CD4-positive, alpha-beta T cell treated with Interleukin-17A for 1 hour (primary cell): ENCODE measurements at regions not wholly inside any gene's neighbourhood (a gene's known extent, or its start where the extent isn't known, plus 50 kb on each side); places are given as distances from the start of the nearest gene placed in this dataset.
"Not testable (repeated sequence)": the region's sequence is repeated elsewhere in the genome, so short reads cannot be mapped to it uniquely, and the experiment has no call there.

ENCODE experiments used
- DNase-seq: peaks from one replicate; pipeline ENCODE4 v3.0.0-alpha.2; 2020

DNA sequence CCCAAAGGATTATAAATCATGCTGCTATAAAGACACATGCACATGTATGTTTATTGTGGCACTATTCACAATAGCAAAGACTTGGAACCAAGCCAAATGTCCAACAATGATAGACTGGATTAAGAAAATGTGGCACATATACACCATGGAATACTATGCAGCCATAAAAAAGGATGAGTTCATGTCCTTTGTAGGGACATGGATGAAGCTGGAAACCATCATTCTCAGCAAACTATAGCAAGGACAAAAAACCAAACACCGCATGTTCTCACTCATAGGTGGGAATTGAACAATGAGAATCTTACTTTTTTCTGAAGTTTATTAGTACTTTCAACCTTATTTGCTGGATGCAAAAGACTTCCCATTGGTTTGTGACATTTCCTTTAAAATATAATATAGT, 101.0 kb upstream of the TBX18 start:
- DNase-seq = not testable (repeated sequence)

GRCh38 chr6:84862843-84863242, 98.4 kb upstream of the TBX18 start:
- no peak for DNase-seq

- DNase-seq = no peak
Observed at GRCh38 chr6:84860920-84861319, 96.5 kb upstream of the TBX18 start.

DNA sequence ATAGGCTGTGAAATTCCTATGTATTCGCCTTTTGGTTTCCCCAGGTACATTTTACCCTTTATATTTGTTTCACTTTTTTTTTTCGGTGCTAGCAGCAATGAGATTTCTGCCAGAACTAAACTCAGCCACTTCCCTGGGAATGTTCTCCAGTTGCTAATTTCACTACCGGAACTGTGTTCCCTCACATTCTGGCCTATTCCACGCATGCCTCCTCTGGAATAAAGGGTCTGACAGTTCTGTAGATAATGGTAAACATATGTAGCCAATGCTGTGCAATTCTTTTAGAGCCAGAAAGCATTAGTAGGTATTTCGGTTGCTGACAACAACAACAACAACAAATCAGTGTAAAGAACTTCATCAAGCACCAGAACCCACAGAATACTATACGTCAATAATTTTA, 96.1 kb upstream of the TBX18 start:
- DNase-seq = no peak

DNA sequence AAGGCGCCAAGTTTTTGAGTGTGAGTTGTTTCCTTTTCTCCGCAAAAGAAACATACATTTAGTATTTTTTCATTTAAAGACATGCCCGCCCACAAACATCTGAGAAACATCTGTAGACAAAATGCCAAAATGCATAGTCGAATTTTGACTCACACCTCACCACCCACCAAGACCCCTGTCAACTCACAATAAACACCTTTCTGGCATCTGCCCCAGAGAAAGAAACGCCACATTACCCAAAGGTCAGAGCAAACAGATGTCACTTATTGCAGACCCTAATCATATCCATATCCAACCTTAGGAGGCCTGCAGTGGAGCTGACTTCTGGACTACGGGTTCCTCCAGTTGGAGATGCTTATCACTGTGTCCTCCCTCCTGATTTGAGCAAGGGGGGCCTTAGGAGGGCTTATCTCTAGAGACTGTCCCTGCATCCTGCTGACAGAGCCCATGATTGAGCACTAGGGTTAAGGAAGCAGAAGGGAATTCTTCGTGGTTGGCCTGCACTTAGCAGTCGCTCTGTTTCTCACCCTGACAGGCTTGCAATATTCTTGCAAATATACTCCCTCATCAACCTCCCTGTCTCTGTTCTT, 90.5 kb upstream of the TBX18 start:
- DNase-seq = no peak

GRCh38 chr6:84853901-84854300, 89.5 kb upstream of the TBX18 start:
- DNase-seq = no peak

- no peak for DNase-seq
Observed at GRCh38 chr6:84848960-84849359, 84.6 kb upstream of the TBX18 start.

GRCh38 chr6:84847390-84848160, 83.2 kb upstream of the TBX18 start:
- no peak for DNase-seq

DNA sequence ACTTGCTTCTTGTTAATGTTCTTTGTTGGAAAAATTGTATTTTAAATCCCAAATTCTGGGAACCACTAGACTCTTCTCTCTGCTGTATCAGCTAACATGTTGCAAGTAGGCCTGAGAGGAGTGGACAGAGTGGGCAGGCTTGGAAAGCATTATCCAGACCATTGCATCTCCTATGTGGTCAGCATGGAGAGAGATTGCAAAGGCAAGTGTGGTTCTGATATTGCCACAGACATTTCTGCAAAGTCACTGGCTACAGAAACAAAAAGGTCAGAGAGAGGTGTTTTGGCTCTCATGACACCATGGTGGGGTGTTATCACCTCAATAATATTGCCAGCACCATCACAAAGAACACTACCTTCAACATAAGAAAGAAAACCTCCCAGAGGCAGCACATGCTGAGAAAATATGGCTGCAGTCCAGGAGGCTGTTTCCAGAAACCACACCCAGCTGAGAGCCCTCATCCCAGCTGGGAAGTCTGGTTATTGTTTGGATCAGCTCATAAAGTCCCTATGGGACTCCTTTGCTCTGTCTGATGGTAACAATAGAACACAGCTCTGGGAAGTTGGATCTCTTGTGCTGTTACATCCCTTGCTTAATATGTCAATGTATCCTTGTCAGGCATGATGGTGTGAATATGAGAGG, 78.2 kb upstream of the TBX18 start:
- DNase-seq = no peak

DNA sequence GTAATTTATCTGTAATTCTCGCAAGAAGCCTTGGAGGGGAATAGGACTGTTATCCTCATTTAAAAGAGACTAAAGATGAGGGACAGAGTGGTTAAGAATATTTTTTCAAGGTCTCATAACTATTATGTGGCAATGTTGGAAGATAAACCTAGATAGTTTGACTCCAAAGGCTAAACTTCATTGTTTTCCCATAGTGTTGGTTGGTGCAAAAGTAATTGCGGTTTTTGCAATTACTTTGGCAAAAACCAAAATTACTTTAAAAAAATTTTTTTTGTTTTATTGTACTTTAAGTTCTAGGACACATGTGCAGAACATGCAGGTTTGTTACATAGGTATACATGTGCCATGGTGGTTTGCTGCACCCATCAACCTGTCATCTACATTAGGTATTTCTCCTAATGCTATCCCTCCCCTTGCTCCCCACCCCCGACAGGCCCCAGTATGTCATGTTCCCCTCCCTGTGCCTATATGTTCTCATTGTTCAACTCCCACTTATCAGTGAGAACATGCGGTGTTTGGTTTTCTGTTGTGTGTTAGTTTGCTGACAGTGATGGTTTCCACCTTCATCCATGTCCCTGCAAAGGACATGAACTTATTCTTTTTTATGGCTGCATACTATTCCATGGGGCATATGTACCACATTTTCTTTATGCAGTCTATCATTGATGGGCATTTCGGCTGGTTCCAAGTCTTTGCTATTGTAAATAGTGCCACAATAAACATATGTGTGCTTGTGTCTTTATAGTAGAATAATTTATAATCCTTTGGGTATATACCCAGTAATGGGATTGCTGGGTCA, 72.9 kb upstream of the TBX18 start:
- not testable (repeated sequence) for DNase-seq

DNA sequence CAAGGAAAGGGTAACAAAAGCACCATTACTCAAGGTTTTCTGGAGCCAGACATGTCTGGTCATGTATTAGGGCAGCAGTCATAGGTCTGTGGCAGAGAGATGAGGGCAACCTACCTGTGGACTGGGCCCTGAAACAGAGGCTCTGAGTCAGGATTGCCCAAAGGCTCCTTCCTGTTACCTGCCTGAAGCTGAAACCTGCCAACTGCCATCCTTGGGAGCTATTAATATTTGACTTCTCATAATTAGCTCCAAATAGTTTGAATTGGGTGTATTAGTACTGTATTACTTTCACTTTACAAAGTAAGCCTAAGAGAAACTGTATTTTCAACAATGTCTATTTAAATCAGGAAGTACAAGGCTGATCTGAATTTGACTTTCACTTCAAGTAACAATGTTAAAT, 72.0 kb upstream of the TBX18 start:
- no peak for DNase-seq

GRCh38 chr6:84835340-84835739, 70.9 kb upstream of the TBX18 start:
- DNase-seq = no peak

DNA sequence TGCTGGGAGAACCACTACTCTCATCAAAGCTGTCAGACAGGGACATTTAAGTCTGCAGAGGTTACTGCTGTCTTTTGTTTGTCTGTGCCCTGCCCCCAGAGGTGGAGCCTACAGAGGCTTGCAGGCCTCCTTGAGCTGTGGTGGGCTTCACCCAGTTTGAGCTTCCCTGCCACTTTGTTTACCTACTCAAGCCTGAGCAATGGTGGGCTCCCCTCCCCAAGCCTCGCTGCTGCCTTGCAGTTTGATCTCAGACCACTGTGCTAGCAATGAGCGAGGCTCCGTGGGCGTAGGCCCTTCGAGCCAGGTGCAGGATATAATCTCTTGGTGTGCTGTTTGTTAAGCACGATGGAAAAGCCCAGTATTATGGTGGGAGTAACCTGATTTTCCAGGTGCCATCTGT, 67.5 kb upstream of the TBX18 start:
- not testable (repeated sequence) for DNase-seq

GRCh38 chr6:84825461-84825860, 61.1 kb upstream of the TBX18 start:
- no peak for DNase-seq

DNA sequence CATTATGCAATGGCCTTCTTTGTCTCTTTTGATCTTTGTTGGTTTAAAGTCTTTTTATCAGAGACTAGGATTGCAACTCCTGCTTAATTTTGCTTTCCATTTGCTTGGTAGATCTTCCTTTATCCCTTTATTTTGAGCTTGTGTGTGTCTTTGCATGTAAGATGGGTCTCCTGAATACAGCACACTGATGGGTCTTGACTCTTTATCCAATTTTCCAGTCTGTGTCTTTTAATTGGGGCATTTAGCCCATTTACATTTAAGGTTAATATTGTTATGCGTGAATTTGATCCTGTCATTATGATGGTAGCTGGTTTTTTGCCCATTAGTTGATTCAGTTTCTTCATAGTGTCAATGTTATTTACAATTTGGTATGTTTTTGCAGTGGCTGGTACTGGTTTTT, 56.9 kb upstream of the TBX18 start:
- DNase-seq = not testable (repeated sequence)

- DNase-seq = no peak
Observed at GRCh38 chr6:84816741-84817140, 52.3 kb upstream of the TBX18 start.

DNA sequence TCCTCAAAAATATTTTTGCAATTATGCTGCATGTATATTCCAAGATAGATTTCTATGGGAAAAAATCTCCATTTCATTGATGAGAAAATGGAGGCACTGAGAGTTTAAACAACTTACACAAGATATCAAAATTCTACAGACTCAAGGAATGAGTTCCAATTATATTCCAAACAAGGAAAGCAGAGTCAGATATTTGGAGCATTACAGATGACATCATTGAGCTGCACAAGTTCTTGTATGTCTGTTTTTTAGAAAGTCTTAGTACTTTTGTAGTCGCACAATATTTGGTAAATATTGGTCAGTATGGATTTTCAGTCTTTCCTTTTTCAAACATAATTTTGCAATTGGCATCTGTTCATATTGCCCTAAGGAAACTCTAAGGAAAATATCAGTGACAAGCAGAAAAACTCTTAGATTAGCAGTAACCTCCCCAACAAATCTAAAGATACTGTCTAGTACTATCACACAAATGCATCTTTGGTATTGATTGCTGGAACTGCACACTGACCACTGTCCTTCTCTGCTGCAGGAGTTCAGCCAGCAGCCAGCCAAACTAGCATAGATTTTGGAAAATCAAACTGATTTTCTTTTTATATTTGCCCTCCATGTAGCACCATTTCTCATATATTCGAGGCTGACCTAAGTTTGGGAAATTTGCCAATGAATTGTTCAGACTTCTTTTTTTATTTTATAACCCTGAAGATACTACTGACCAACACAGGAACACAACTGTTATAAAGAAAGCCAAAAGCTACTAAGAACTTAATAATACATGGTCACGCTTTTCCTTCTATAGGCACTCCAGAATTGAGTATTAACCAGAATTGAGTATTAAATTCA, 51.7 kb upstream of the TBX18 start:
- DNase-seq = no peak
